GM12878 (cell line): ENCODE measurements at regions not wholly inside any gene's neighbourhood (a gene's known extent, or its start where the extent isn't known, plus 50 kb on each side); places are given as distances from the start of the nearest gene placed in this dataset.

Experiments
- ATAC-seq: fragments of 200-7000 bp; cut with Tn5 transposase; 3 replicates; pipeline ENCODE4 v1.9.1; 2020; ENCODE audit warnings: mild to moderate bottlenecking, moderate library complexity
- BruUV-seq: library from RNA; stranded (reverse); fragments of 400-500 nt; replicated peaks from 2 replicates; lab custom pipeline; 2021; lab: Mats Ljungman, UMichigan
- CTCF ChIA-PET: fragments of 300-600 bp; sonication (Branson Sonifier 250); formaldehyde crosslinking; extraction: SDS; loops from one replicate; lab custom pipeline; 2021; ENCODE audit warnings: inconsistent platforms; lab: Yijun Ruan, JAX
- POLR2A ChIA-PET: fragments of 350-600 bp; formaldehyde crosslinking; extraction: SDS; loops from one replicate; lab custom pipeline; 2021; ENCODE audit warnings: inconsistent platforms; lab: Charles Lee
- RAD21 ChIA-PET: fragments of 300-600 bp; sonication (Branson Sonifier 250); formaldehyde crosslinking; loops from one replicate; lab custom pipeline; 2023; ENCODE audit warnings: antibody characterized with exemption; ENCODE audit not compliant: unreplicated experiment; lab: Charles Lee
- SMC1A ChIA-PET: fragments of 300-600 bp; sonication (Branson Sonifier 250); formaldehyde crosslinking; loops from one replicate; lab custom pipeline; 2023; ENCODE audit not compliant: unreplicated experiment, uncharacterized antibody; lab: Charles Lee
- DNase-seq: peaks from one replicate; pipeline ENCODE4 v3.0.0-alpha.2; 2011; ENCODE audit warnings: low read depth, low spot score
- FAIRE-seq: peaks from 3 replicates; lab custom pipeline; 2011; peaks lifted over from hg19 to GRCh38; lab: Jason Lieb, UNC
- H2AFZ ChIP-seq: 2 replicates; pipeline ENCODE4 v1.6.0; 2011; ENCODE audit warnings: low read depth, low read length, control low read depth; ENCODE audit not compliant: control insufficient read depth
- H3K27ac ChIP-seq: 2 replicates; pipeline ENCODE4 v1.5.1; 2011; ENCODE audit warnings: control low read depth; ENCODE audit not compliant: control insufficient read depth, insufficient read depth
- H3K27me3 ChIP-seq, 2 experiments: replicated peaks in 1 of 2; 2 replicates each; pipeline versions ENCODE4 v1.6.0 to v1.6.1; 2011; ENCODE audit warnings: low read length in 1 of 2; ENCODE audit not compliant: control insufficient read depth in 2 of 2, insufficient read depth in 2 of 2
- H3K36me3 ChIP-seq, 2 experiments: 2 replicates each; pipeline ENCODE4 v1.5.1; 2011; ENCODE audit warnings: low read length in 1 of 2; ENCODE audit not compliant: control insufficient read depth in 2 of 2, insufficient read depth in 2 of 2
- H3K4me1 ChIP-seq: 2 replicates; pipeline ENCODE4 v1.6.1; 2011; ENCODE audit warnings: mild to moderate bottlenecking, low read length, moderate library complexity, mixed read lengths; ENCODE audit not compliant: control insufficient read depth, insufficient read depth
- H3K4me2 ChIP-seq: 2 replicates; pipeline ENCODE4 v1.6.0; 2011; ENCODE audit warnings: control low read depth; ENCODE audit not compliant: control insufficient read depth, insufficient read depth
- H3K4me3 ChIP-seq: fragments of 200-600 bp; sonication (generic); 2 replicates; pipeline ENCODE4 v1.5.1; 2016
- H3K79me2 ChIP-seq: 2 replicates; pipeline ENCODE4 v1.6.0; 2011; ENCODE audit warnings: low read length; ENCODE audit not compliant: control insufficient read depth, insufficient read depth
- H3K9ac ChIP-seq: 2 replicates; pipeline ENCODE4 v1.8.0; 2011; ENCODE audit warnings: low read length, control low read depth, mixed read lengths; ENCODE audit not compliant: control insufficient read depth, insufficient read depth
- H3K9me3 ChIP-seq: replicated peaks from 3 replicates; pipeline ENCODE4 v1.5.1; 2011; ENCODE audit warnings: mild to moderate bottlenecking, low read length; ENCODE audit not compliant: control insufficient read depth, insufficient read depth
- H4K20me1 ChIP-seq: 2 replicates; pipeline ENCODE4 v1.6.0; 2011; ENCODE audit not compliant: control insufficient read depth, insufficient read depth
- BCL11A ChIP-seq: IDR thresholded peaks from 2 replicates; pipeline ENCODE4 v1.6.1; 2011; ENCODE audit warnings: low read depth, low read length
- CREB1 ChIP-seq: IDR thresholded peaks from 2 replicates; pipeline ENCODE4 v1.6.1; 2012; ENCODE audit warnings: low read depth, mild to moderate bottlenecking, inconsistent platforms
- GABPA ChIP-seq: IDR thresholded peaks from 2 replicates; pipeline ENCODE4 v1.6.1; 2014; ENCODE audit warnings: antibody characterized with exemption, low read depth, mild to moderate bottlenecking, inconsistent platforms
- PKNOX1 ChIP-seq: fragments of 450-650 bp; IDR thresholded peaks from 2 replicates; pipeline ENCODE4 v1.6.1; 2016; ENCODE audit warnings: mild to moderate bottlenecking
- RUNX3 ChIP-seq: IDR thresholded peaks from 2 replicates; pipeline ENCODE4 v1.6.1; 2012; ENCODE audit warnings: low read length, inconsistent platforms
- SMAD5 ChIP-seq: IDR thresholded peaks from 2 replicates; pipeline ENCODE4 v1.6.1; 2016; ENCODE audit warnings: antibody characterized with exemption, low read depth
- SPI1 ChIP-seq: IDR thresholded peaks from 2 replicates; pipeline ENCODE4 v1.6.1; 2011; ENCODE audit warnings: low read depth, mild to moderate bottlenecking, low read length, moderate library complexity, borderline replicate concordance; ENCODE audit not compliant: insufficient read depth
- SREBF2 ChIP-seq: IDR thresholded peaks from 2 replicates; pipeline ENCODE4 v1.6.1; 2012; ENCODE audit warnings: mild to moderate bottlenecking, low read length
- TCF3 ChIP-seq: IDR thresholded peaks from 2 replicates; pipeline ENCODE4 v1.6.1; 2012; ENCODE audit warnings: low read depth, mild to moderate bottlenecking, low read length, borderline replicate concordance; ENCODE audit not compliant: insufficient read depth
- ZBTB40 ChIP-seq: fragments of 450-650 bp; IDR thresholded peaks from 2 replicates; pipeline ENCODE4 v1.6.1; 2016; ENCODE audit warnings: mild to moderate bottlenecking, moderate library complexity, borderline replicate concordance
- WGBS: methylation state at CpG from one replicate; pipeline ENCODE4 v1.1.6; 2016; ENCODE audit warnings: low lambda C conversion rate; ENCODE audit not compliant: insufficient replicate concordance, insufficient coverage; ENCODE audit errors: missing lambda C conversion rate; 5-methylcytosine and 5-hydroxymethylcytosine counted together
- in situ Hi-C: fragments of 300-500 bp; cut with MboI; formaldehyde crosslinking; loops from 9 replicates; pipeline ENCODE4 v1.14.3; 2018; ENCODE audit warnings: mixed read lengths
- intact Hi-C: fragments of 100-400 bp; cut with micrococcal nuclease; formaldehyde crosslinking; loops from one replicate; pipeline ENCODE4 v1.14.2; 2022; ENCODE audit not compliant: unreplicated experiment

GRCh38 chr2:122491011-122491410 is 735.6 kb downstream of the TSN start:
- H4K20me1 ChIP-seq: no peaks in the 10 kb centered on the region
- 32% methylated on average over 2 of the region's 2 CpGs for WGBS
- no peak for FAIRE-seq
- ChIA-PET SMC1A (interaction anchor here (1.2 to 1.5 kb wide), 3 partner anchors 9 to 29 kb away, joined by 3 to 5 read pairs (median 4); no protein-coding TSS in a partner anchor), RAD21 (interaction anchor here (0.6 kb wide), 1 partner anchor 213 kb away, joined by 3 read pairs; no protein-coding TSS in a partner anchor), POLR2A (interaction anchor here (0.7 to 1.1 kb wide), 2 partner anchors 24 to 169 kb away, joined by 3 read pairs; no protein-coding TSS in a partner anchor), CTCF (no interaction called here)
- intact Hi-C loops (no loop called here), in situ Hi-C loops (no loop called here)
- TF ChIP-seq RUNX3 (0 out of 2 replicates have a peak, but pooled peaks have one; percentile 10), CREB1 (no peak)
- no peaks in the 10 kb centered on the region for H3K79me2 ChIP-seq
- ATAC-seq: peak; percentile 38; the same call in 2 of the 3 replicates
- no peaks in the 10 kb centered on the region for H3K4me1 ChIP-seq
- H3K27ac ChIP-seq: no peak overlapping the region
- H3K9ac ChIP-seq: no peak overlapping the region
- H2AFZ ChIP-seq: no peak overlapping the region
- H3K4me3 ChIP-seq: no peak overlapping the region
- no peak overlapping the region for H3K4me2 ChIP-seq
- no peaks in the 10 kb centered on the region for H3K36me3 ChIP-seq
- no peaks in the 10 kb centered on the region for H3K9me3 ChIP-seq
- no peaks in the 10 kb centered on the region for H3K27me3 ChIP-seq
- no TSS peak for BruUV-seq
- DNase-seq: no peak

DNA sequence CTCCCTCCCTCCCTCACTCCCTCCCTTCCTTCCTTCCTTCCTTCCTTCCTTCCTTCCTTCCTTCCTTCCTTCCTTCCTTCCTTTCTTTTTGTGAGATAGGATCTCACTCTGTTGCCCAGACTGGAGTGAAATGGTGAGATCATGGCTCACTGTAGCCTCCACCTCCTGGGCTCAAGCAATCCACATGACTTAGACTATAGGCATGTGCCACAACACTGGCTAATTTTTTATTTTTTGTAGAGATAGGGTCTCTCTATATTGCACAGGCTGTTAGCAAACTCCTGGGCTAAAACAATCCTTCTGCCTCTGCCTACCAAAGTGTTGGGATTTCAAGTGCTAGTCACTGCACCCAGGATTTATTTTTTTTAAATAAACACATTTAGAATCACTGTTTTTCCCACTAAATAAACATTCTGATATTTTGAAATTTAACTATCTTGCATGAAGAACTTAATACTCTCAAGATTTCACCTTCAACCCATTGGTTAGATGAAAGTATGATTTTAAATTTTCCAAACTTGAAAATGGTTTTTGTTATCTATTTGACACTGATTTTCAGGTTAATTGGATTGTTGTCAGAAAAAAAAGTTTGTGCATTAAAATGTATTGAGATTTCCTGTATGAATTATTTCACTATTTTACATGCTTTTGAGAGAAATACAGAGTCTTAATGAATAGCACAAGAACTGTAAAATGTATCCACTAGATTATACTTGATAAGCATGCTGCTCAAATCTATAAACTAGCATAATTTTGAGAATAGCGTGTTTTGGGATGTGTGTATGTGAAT is 745.1 kb downstream of the TSN start:
- ChIA-PET CTCF (no interaction called here), POLR2A (no interaction called here), SMC1A (interaction anchor here (0.7 to 1.1 kb wide), 4 partner anchors 8 to 22 kb away, joined by 3 to 4 read pairs (median 3); no protein-coding TSS in a partner anchor), RAD21 (interaction anchor here (0.7 kb wide), 1 partner anchor 46 kb away, joined by 3 read pairs; no protein-coding TSS in a partner anchor)
- no peaks in the 10 kb centered on the region for H3K79me2 ChIP-seq
- no peak overlapping the region for H3K4me3 ChIP-seq
- ATAC-seq (no peak), FAIRE-seq (no peak), DNase-seq (no peak)
- in situ Hi-C loops (no loop called here), intact Hi-C loops (loop anchor here (5.0 kb wide), 1 partner anchor 202 kb away; no protein-coding TSS in a partner anchor)
- no peak overlapping the region for H3K9ac ChIP-seq
- H3K4me2 ChIP-seq: no peak overlapping the region
- WGBS: 0% methylated on average over 1 of the region's 1 CpG
- H3K36me3 ChIP-seq: no peaks in the 10 kb centered on the region
- no peaks in the 10 kb centered on the region for H4K20me1 ChIP-seq
- H3K4me1 ChIP-seq: no peaks in the 10 kb centered on the region
- H3K27me3 ChIP-seq: no peaks in the 10 kb centered on the region
- H2AFZ ChIP-seq: no peak overlapping the region
- no TSS peak for BruUV-seq
- TF ChIP-seq BCL11A (no peak), GABPA (no peak), SPI1 (no peak), SREBF2 (no peak), PKNOX1 (no peak), SMAD5 (no peak), TCF3 (no peak), ZBTB40 (no peak)
- no peak overlapping the region for H3K27ac ChIP-seq
- H3K9me3 ChIP-seq: no peaks in the 10 kb centered on the region
